PFSK-1 (cell line): ENCODE measurements at regions not wholly inside any gene's neighbourhood (a gene's known extent, or its start where the extent isn't known, plus 50 kb on each side); places are given as distances from the start of the nearest gene placed in this dataset.

Experiments used
- FOXP2 ChIP-seq: optimal IDR thresholded peaks from 2 replicates; pipeline ENCODE3; 2011; ENCODE audit warnings: borderline replicate concordance, control low read depth, inconsistent platforms; ENCODE audit not compliant: insufficient read depth; ENCODE audit errors: extremely low read length, extremely low read depth
- POLR2AphosphoS5 ChIP-seq: IDR thresholded peaks from 2 replicates; pipeline ENCODE4 v1.6.1; 2012; ENCODE audit warnings: low read depth, mild to moderate bottlenecking, control low read depth, low read length, moderate library complexity
- SIN3A ChIP-seq: IDR thresholded peaks from 2 replicates; pipeline ENCODE4 v1.6.1; 2012; ENCODE audit warnings: mild to moderate bottlenecking, low read length, moderate library complexity, borderline replicate concordance; ENCODE audit not compliant: insufficient read depth
- TAF1 ChIP-seq: IDR thresholded peaks from 2 replicates; pipeline ENCODE4 v1.6.1; 2012; ENCODE audit warnings: low read length, control low read depth, borderline replicate concordance; ENCODE audit not compliant: insufficient read depth
- TF ChIP-seq, protein P1 (sequence below), 2 experiments: IDR thresholded peaks; 2 replicates each; pipeline versions ENCODE4 v1.6.1 to v1.8.0; 2011 to 2012; ENCODE audit warnings: low read depth in 2 of 2, low read length in 2 of 2, control low read depth in 1 of 2, inconsistent platforms in 1 of 2, mild to moderate bottlenecking in 1 of 2, moderate library complexity in 1 of 2; ENCODE audit not compliant: insufficient read depth in 1 of 2

DNA sequence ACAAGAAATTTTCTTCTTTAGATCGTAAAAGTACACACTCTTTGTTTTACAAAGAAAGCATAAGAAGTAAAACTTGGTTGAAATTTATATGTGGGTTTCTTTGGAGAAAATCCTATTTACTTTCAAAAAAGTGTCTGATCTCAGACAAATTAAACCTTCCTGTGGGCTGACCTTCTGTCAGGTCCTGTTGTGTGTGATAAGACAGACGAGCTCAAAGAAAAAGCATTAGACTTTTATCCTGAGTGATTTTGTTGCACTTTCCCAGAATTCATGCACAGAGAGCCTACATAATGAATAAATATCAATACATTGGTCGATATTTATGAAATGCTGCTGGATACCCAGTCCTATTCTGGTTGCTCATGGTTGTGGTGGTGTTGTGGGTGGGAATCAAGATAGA lies 302.1 kb upstream of the SYNCRIP start:
- TF ChIP-seq POLR2AphosphoS5, result no peak
- no peak for TF ChIP-seq SIN3A
- TF ChIP-seq, protein P1, sequence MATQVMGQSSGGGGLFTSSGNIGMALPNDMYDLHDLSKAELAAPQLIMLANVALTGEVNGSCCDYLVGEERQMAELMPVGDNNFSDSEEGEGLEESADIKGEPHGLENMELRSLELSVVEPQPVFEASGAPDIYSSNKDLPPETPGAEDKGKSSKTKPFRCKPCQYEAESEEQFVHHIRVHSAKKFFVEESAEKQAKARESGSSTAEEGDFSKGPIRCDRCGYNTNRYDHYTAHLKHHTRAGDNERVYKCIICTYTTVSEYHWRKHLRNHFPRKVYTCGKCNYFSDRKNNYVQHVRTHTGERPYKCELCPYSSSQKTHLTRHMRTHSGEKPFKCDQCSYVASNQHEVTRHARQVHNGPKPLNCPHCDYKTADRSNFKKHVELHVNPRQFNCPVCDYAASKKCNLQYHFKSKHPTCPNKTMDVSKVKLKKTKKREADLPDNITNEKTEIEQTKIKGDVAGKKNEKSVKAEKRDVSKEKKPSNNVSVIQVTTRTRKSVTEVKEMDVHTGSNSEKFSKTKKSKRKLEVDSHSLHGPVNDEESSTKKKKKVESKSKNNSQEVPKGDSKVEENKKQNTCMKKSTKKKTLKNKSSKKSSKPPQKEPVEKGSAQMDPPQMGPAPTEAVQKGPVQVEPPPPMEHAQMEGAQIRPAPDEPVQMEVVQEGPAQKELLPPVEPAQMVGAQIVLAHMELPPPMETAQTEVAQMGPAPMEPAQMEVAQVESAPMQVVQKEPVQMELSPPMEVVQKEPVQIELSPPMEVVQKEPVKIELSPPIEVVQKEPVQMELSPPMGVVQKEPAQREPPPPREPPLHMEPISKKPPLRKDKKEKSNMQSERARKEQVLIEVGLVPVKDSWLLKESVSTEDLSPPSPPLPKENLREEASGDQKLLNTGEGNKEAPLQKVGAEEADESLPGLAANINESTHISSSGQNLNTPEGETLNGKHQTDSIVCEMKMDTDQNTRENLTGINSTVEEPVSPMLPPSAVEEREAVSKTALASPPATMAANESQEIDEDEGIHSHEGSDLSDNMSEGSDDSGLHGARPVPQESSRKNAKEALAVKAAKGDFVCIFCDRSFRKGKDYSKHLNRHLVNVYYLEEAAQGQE (IDR thresholded peaks at IDR 0.05; ENCODE audit: insufficient read depth in 1 of 2, low read depth in 2 of 2, low read length in 2 of 2), result no peak
- no peak for TF ChIP-seq FOXP2
- no peak for TF ChIP-seq TAF1

DNA sequence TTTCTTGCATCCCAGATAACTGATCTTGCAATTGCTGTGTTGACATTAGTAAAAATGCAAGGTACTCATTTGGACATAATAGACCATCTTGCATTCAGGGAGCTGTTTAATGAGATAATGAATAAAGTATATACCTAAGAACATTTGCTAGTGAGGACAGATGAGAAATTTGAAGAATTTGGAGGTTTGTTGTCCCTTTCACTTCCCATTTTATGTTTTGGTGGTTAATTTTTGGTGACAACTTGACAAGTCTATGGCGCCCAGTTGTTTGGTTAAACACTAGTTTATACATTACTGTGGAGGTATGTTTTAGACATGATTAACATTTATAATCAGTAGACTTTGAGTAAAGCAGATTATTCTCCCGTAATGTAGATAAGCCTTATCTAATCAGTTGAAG lies 300.2 kb upstream of the SYNCRIP start:
- TF ChIP-seq POLR2AphosphoS5, result no peak
- TF ChIP-seq, protein P1 (IDR thresholded peaks at IDR 0.05; ENCODE audit: insufficient read depth in 1 of 2, low read depth in 2 of 2, low read length in 2 of 2), result no peak
- no peak for TF ChIP-seq SIN3A
- TF ChIP-seq FOXP2, result no peak
- no peak for TF ChIP-seq TAF1

DNA sequence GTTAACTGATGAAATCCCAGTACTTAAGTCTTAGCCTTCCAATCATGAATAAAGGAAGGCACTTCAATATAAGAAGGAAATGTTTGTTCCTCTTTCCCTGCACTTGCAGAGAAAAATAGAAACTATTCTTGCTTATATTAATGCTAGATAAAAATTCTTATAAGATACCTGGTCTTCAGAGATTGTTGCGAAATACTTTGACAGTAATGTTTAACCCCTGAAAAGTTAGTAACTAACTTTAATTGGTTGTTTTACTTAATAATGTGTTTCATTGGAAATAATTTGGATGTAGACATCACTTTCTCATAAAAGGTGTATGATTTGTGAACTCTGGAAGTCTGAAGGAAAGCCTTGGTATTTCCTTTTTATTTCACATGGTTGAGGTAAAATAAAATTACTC lies 294.2 kb upstream of the SYNCRIP start:
- TF ChIP-seq POLR2AphosphoS5 (no peak), TAF1 (no peak), SIN3A (no peak), FOXP2 (no peak)
- TF ChIP-seq, protein P1 (IDR thresholded peaks at IDR 0.05; ENCODE audit: insufficient read depth in 1 of 2, low read depth in 2 of 2, low read length in 2 of 2), result no peak

DNA sequence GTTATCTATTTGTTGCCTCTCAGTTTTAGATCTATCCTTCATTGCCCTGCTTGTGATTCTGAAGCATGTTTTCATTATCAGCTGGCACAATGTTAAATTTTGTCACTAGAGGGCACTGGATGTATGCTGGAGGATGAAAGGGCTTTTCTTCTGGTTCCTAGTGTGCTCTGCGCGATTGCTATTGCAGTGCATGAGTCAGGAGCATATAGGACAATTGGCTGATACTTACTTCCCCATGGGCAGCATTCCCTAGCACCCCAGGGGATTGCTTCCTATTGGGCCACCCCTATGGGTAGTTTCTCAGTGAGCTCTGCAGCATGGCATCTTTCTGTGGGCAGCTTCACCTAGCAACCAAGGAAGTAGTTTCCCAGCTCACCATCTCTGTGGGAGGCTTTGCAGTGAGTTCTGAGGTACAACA lies 280.3 kb upstream of the SYNCRIP start:
- TF ChIP-seq SIN3A (no peak), POLR2AphosphoS5 (no peak)

DNA sequence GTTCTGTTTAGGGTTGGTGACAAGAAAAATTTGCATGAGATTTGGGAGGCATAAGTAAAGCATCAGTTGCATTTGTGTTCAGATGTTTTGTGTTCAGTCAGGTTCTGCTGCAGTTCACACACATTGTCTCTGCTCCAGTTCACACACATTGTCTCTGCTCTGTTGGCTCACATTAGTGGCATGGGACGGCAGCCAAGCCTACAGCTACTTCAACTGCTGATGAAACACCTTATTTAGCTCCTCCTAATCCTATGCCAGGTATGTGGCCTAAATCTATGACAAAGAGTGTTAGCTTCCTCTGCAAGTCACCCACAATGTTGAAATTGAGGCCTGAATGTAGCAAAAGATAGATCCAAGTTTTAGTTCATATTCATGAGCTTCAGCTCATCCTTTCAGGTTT lies 278.1 kb upstream of the SYNCRIP start:
- no peak for TF ChIP-seq FOXP2
- TF ChIP-seq, protein P1 (IDR thresholded peaks at IDR 0.05; ENCODE audit: insufficient read depth in 1 of 2, low read depth in 2 of 2, low read length in 2 of 2), result no peak
- TF ChIP-seq SIN3A, result no peak
- no peak for TF ChIP-seq TAF1
